C4-2B (cell line): ENCODE measurements at regions not wholly inside any gene's neighbourhood (a gene's known extent, or its start where the extent isn't known, plus 50 kb on each side); places are given as distances from the start of the nearest gene placed in this dataset.

Experiments used
- H3K27ac ChIP-seq: fragments of 450-650 bp; 2 replicates; pipeline ENCODE4 v1.5.1; 2017
- CTCF ChIP-seq: fragments of 450-650 bp; conservative IDR thresholded peaks from 2 replicates; pipeline ENCODE4 v1.5.1; 2017; ENCODE audit warnings: mild to moderate bottlenecking
- ZFX ChIP-seq: fragments of 450-650 bp; IDR thresholded peaks from 2 replicates; pipeline ENCODE4 v1.6.1; 2017

DNA sequence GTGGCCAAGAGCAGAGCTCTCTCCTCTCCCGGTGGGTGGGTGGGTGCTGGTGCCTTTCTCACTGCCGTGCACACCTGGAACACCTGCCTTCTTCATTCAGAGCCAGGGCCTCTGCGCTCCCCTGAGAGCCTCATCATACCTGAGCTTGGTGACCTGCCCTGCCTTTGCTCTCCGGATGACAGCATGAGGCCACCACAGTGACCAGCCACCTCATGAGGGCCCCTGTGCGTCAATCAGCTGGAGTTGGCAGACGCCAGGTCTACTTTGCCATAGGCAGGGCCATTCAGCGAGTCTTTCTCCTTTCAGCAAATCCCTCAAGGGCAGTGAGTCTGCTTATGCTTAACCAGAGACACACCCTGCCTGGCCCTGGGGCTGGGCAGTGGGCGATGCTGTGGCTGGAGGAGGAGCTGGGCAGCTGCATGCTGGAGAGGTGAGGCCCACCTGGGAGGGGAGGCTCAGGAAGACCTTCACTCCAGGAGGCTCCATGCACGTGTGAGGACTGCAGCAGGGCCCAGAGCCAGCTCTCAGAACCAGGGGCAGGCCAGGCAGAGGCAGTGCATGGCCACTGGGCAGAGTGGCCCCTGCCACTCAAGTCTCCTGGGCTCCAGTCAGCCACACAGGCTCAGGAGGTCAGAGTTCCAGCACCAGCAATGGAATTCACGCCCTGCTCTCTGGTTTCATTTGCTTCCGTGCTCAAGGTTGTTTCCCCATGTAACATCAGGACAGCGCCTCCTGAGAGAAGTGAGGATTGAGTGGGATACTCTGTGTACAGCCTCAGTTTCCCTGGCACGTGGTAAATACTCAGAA, 417.5 kb upstream of the MYT1L start:
- TF ChIP-seq CTCF (no peak), ZFX (no peak)

DNA sequence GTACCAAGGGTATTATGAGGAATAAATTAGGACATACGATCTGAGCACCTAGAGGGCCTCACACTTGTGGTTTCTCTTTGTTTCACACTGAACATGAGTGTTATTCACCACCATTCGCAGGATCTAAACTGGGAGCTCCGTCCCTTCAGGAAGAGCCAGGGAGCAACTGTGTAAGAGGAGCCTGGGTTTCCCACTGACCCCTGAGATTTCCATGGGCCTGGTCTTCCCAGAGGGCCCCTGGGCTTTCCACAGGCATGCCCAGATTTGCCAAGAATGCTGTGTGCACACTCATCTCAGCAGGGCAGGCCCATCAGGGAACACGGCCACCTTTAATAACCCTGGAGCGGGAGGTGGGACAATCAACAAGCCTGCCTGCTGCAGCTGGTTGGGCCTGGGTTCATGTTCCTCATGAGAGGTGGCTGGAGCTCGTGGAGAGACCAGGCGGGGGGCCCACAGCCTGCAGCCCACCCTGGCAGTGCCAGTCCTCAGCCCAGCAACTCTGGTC, 416.8 kb upstream of the MYT1L start:
- no peak for TF ChIP-seq CTCF
- no peak for TF ChIP-seq ZFX
- H3K27ac ChIP-seq = no peak overlapping the region

More for the DNA sequence above, 417.5 kb upstream of the MYT1L start:
- no peak overlapping the region for H3K27ac ChIP-seq

DNA sequence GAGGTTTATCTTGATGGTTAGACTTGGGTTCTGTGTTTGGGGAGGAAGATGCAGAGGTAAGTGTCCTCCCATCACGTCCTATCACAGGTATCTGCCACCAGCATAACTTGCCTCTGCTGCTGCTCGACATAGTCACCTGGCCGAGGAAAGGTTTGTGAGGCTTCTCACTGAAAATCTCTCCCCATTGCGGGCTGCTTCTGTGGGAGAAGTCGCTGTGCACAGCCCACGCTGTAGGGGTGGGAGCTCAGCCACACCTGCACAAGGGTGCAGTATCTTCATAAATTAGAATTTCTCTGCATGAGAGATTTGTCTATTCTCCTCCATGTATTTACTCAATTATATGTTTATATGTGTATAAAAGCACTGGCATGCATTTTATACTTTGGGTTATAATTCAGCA, 415.7 kb upstream of the MYT1L start:
- TF ChIP-seq CTCF (no peak), ZFX (no peak)
- H3K27ac ChIP-seq = no peak overlapping the region

DNA sequence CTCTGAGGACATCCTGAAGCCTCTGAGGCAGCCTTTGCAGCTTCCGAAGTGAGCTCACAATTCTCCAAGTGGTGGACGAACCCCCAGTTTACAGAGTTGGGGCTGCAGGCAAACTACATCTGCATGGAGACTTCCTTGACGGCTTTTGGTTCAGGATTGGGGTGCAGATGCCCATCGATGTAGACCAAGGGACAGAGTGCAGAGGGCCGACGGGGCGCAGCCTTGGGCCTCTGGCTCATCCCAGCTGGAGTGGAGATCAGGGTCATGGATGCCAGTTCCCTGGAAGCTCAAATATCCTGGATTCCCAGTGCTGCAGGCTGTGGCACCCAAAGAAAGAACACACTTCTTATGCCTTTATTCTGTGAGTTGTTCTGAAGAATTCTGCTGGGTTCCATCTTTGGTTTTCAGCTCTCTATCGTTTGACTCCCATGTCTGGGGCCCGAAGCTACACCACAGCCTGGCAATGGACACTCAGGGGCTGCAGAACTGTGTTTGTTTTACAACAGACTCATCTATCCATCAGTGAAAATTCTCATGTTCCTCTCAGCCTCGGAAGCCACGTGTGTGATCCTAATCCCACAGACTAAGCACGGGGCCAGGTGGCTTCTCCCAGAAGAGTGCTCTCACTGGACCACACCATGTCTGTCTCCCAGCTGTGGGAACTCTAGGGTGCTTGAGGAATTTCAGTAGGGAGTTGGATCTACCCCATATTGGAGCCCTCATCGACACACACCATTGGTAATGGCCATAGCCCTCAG, 414.1 kb upstream of the MYT1L start:
- no peak overlapping the region for H3K27ac ChIP-seq
- TF ChIP-seq ZFX = no peak
- TF ChIP-seq CTCF = no peak

DNA sequence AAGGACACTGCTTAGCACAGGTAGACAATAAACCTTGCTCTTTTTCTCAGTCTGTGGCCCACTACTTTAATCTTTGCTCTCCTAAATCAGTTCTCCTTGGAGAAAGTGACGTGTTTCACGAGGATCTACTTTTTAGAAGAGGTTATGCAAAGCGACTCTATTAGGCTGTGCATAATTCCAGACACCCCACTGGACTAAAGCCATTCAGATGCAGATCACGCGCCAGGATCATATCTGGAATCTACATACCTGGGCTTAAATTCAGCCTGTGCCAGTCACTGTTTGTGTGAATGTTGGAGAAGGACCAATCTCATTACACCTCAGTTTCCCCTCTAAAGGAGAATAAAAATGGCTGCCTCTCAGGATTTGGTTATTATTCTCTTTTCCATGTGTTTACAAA, 413.0 kb upstream of the MYT1L start:
- no peak for TF ChIP-seq CTCF
- TF ChIP-seq ZFX = no peak
- no peak overlapping the region for H3K27ac ChIP-seq

- TF ChIP-seq CTCF = no peak
- H3K27ac ChIP-seq = no peak overlapping the region
Observed at GRCh38 chr2:2743164-2743571, 412.1 kb upstream of the MYT1L start.

- H3K27ac ChIP-seq = no peak overlapping the region
- TF ChIP-seq ZFX = no peak
- TF ChIP-seq CTCF = no peak
Observed at GRCh38 chr2:2742726-2743125, 411.7 kb upstream of the MYT1L start.
